ENCODE measurements at regions not wholly inside any gene's neighbourhood (a gene's known extent, or its start where the extent isn't known, plus 50 kb on each side); places are given as distances from the start of the nearest gene placed in this dataset.
"Not testable (repeated sequence)": the region's sequence is repeated elsewhere in the genome, so short reads cannot be mapped to it uniquely, and the experiment has no call there.

GRCh38 chr12:45490232-45490881 is 239.1 kb upstream of the ARID2 start:
- no peak overlapping the region for H3K27ac Mint-ChIP-seq
- no peaks in the 10 kb centered on the region for H3K27me3 Mint-ChIP-seq
- H3K36me3 Mint-ChIP-seq (ENCODE audit: low read depth), result no peaks in the 10 kb centered on the region
- no peaks in the 10 kb centered on the region for H3K4me1 Mint-ChIP-seq (ENCODE audit: low read depth)
- H3K9me3 Mint-ChIP-seq, result peaks cover 3% of the 10 kb centered on the region
- no peak overlapping the region for H3K4me3 Mint-ChIP-seq

- Mint-ChIP-seq H3K27ac (no peak overlapping the region), H3K36me3 (ENCODE audit: low read depth) (no peaks in the 10 kb centered on the region), H3K4me1 (ENCODE audit: low read depth) (no peaks in the 10 kb centered on the region), H3K9me3 (peaks cover 3% of the 10 kb centered on the region), H3K4me3 (no peak overlapping the region), H3K27me3 (peaks cover 4% of the 10 kb centered on the region)
These were observed 235.2 kb upstream of the ARID2 start for GRCh38 chr12:45494279-45494678.

- Mint-ChIP-seq H3K36me3 (ENCODE audit: low read depth) (no peaks in the 10 kb centered on the region), H3K27me3 (peaks cover 4% of the 10 kb centered on the region), H3K4me1 (ENCODE audit: low read depth) (no peaks in the 10 kb centered on the region), H3K4me3 (no peak overlapping the region), H3K9me3 (peaks cover 3% of the 10 kb centered on the region), H3K27ac (no peak overlapping the region)
These were observed 230.9 kb upstream of the ARID2 start for GRCh38 chr12:45498645-45499044.

- H3K36me3 Mint-ChIP-seq (ENCODE audit: low read depth), result no peaks in the 10 kb centered on the region
- H3K27me3 Mint-ChIP-seq, result no peaks in the 10 kb centered on the region
- no peaks in the 10 kb centered on the region for H3K9me3 Mint-ChIP-seq
- H3K4me1 Mint-ChIP-seq (ENCODE audit: low read depth), result no peaks in the 10 kb centered on the region
- H3K27ac Mint-ChIP-seq, result no peak overlapping the region
- no peak overlapping the region for H3K4me3 Mint-ChIP-seq
These were observed 226.9 kb upstream of the ARID2 start for GRCh38 chr12:45502481-45503128.

GRCh38 chr12:45503899-45504298 is 225.6 kb upstream of the ARID2 start:
- H3K4me1 Mint-ChIP-seq (ENCODE audit: low read depth), result no peaks in the 10 kb centered on the region
- H3K9me3 Mint-ChIP-seq, result peaks cover 5% of the 10 kb centered on the region
- no peaks in the 10 kb centered on the region for H3K27me3 Mint-ChIP-seq

GRCh38 chr12:45504316-45505010 is 225.0 kb upstream of the ARID2 start:
- no peak overlapping the region for H3K27ac Mint-ChIP-seq
- H3K4me3 Mint-ChIP-seq, result no peak overlapping the region
- H3K9me3 Mint-ChIP-seq, result peaks cover 5% of the 10 kb centered on the region
- H3K36me3 Mint-ChIP-seq (ENCODE audit: low read depth), result no peaks in the 10 kb centered on the region
- no peaks in the 10 kb centered on the region for H3K4me1 Mint-ChIP-seq (ENCODE audit: low read depth)
- no peaks in the 10 kb centered on the region for H3K27me3 Mint-ChIP-seq

More at GRCh38 chr12:45503899-45504298, 225.6 kb upstream of the ARID2 start:
- H3K36me3 Mint-ChIP-seq (ENCODE audit: low read depth), result no peaks in the 10 kb centered on the region
- H3K4me3 Mint-ChIP-seq, result no peak overlapping the region
- H3K27ac Mint-ChIP-seq, result no peak overlapping the region

- Mint-ChIP-seq H3K4me3 (no peak overlapping the region), H3K4me1 (ENCODE audit: low read depth) (no peaks in the 10 kb centered on the region), H3K36me3 (ENCODE audit: low read depth) (no peaks in the 10 kb centered on the region), H3K27ac (no peak overlapping the region), H3K9me3 (peaks cover 5% of the 10 kb centered on the region), H3K27me3 (no peaks in the 10 kb centered on the region)
These were observed 220.3 kb upstream of the ARID2 start for GRCh38 chr12:45509187-45509586.

- Mint-ChIP-seq H3K36me3 (ENCODE audit: low read depth) (no peaks in the 10 kb centered on the region), H3K27ac (no peak overlapping the region), H3K4me1 (ENCODE audit: low read depth) (no peaks in the 10 kb centered on the region), H3K27me3 (no peaks in the 10 kb centered on the region), H3K9me3 (peaks cover 5% of the 10 kb centered on the region), H3K4me3 (no peak overlapping the region)
These were observed 219.9 kb upstream of the ARID2 start for GRCh38 chr12:45509621-45510020.

GRCh38 chr12:45517381-45517780 is 212.1 kb upstream of the ARID2 start:
- Mint-ChIP-seq H3K4me1 (ENCODE audit: low read depth) (peaks cover 13% of the 10 kb centered on the region), H3K9me3 (no peaks in the 10 kb centered on the region), H3K27ac (no peak overlapping the region), H3K4me3 (no peak overlapping the region), H3K36me3 (ENCODE audit: low read depth) (no peaks in the 10 kb centered on the region), H3K27me3 (no peaks in the 10 kb centered on the region)

GRCh38 chr12:45518291-45519235 is 210.9 kb upstream of the ARID2 start:
- Mint-ChIP-seq H3K4me3 (peak overlapping the region; percentile 14), H3K27me3 (no peaks in the 10 kb centered on the region), H3K4me1 (ENCODE audit: low read depth) (peaks cover 13% of the 10 kb centered on the region), H3K9me3 (peaks cover 11% of the 10 kb centered on the region), H3K36me3 (ENCODE audit: low read depth) (peaks cover 6% of the 10 kb centered on the region), H3K27ac (peak overlapping the region; percentile 88)

GRCh38 chr12:45522227-45522626 is 207.3 kb upstream of the ARID2 start:
- H3K4me1 Mint-ChIP-seq (ENCODE audit: low read depth), result peaks cover 13% of the 10 kb centered on the region
- H3K27ac Mint-ChIP-seq, result no peak overlapping the region
- peaks cover 6% of the 10 kb centered on the region for H3K36me3 Mint-ChIP-seq (ENCODE audit: low read depth)
- no peak overlapping the region for H3K4me3 Mint-ChIP-seq
- peaks cover 24% of the 10 kb centered on the region for H3K9me3 Mint-ChIP-seq
- no peaks in the 10 kb centered on the region for H3K27me3 Mint-ChIP-seq

- H3K27ac Mint-ChIP-seq; H3K4me3 Mint-ChIP-seq; H3K36me3 Mint-ChIP-seq (ENCODE audit: low read depth); H3K27me3 Mint-ChIP-seq; H3K4me1 Mint-ChIP-seq (ENCODE audit: low read depth): not testable (repeated sequence)
- peaks cover 30% of the 10 kb centered on the region for H3K9me3 Mint-ChIP-seq
These were observed 202.7 kb upstream of the ARID2 start for GRCh38 chr12:45526823-45527222.

GRCh38 chr12:45532113-45532512 is 197.4 kb upstream of the ARID2 start:
- H3K4me3 Mint-ChIP-seq, result no peak overlapping the region
- peaks cover 3% of the 10 kb centered on the region for H3K27me3 Mint-ChIP-seq
- peaks cover 6% of the 10 kb centered on the region for H3K9me3 Mint-ChIP-seq
- H3K4me1 Mint-ChIP-seq (ENCODE audit: low read depth), result no peaks in the 10 kb centered on the region
- no peaks in the 10 kb centered on the region for H3K36me3 Mint-ChIP-seq (ENCODE audit: low read depth)
- H3K27ac Mint-ChIP-seq, result no peak overlapping the region

GRCh38 chr12:45535610-45536180 is 193.8 kb upstream of the ARID2 start:
- H3K9me3 Mint-ChIP-seq, result no peaks in the 10 kb centered on the region
- H3K4me3 Mint-ChIP-seq, result no peak overlapping the region
- no peaks in the 10 kb centered on the region for H3K4me1 Mint-ChIP-seq (ENCODE audit: low read depth)
- H3K36me3 Mint-ChIP-seq (ENCODE audit: low read depth), result no peaks in the 10 kb centered on the region
- no peak overlapping the region for H3K27ac Mint-ChIP-seq
- peaks cover 3% of the 10 kb centered on the region for H3K27me3 Mint-ChIP-seq

All from stimulated activated naive CD8-positive, alpha-beta T cell treated with anti-CD3 and anti-CD28 coated beads, Interleukin-15, Interleukin-2, amounts not matched to agents 100 ng/mL and 50 ng/mL, for 24 hours (primary cell).